Stomach (tissue), 8 donors: ENCODE measurements at regions not wholly inside any gene's neighbourhood (a gene's known extent, or its start where the extent isn't known, plus 50 kb on each side); places are given as distances from the start of the nearest gene placed in this dataset.

Source experiments
- DNase-seq, 2 donors: peaks; one replicate each; pipeline versions ENCODE4 v3.0.0 to v3.0.0-alpha.2; 2013 to 2019
- H3K27ac ChIP-seq, 5 donors: fragments of 200-600 bp in 4 of 5; sonication (generic) in 4 of 5; one replicate each; pipeline ENCODE4 v1.5.1; 2013 to 2019; ENCODE audit warnings: mild to moderate bottlenecking in 1 of 5, moderate library complexity in 1 of 5
- H3K27me3 ChIP-seq, 3 donors: fragments of 200-600 bp; sonication (generic); one replicate each; pipeline ENCODE4 v1.5.1; 2017 to 2019; ENCODE audit warnings: mixed run types in 1 of 3
- H3K36me3 ChIP-seq, 4 donors: fragments of 200-600 bp; sonication (generic); 1 replicate in 3 of 4; 2 replicates in 1 of 4; pipeline ENCODE4 v1.5.1; 2016 to 2019
- H3K4me1 ChIP-seq, 4 donors: fragments of 200-600 bp; sonication (generic); one replicate each; pipeline ENCODE4 v1.5.1; 2016 to 2019
- H3K4me3 ChIP-seq, 4 donors: fragments of 200-600 bp; sonication (generic) in 3 of 4; one replicate each; pipeline ENCODE4 v1.5.1; 2016 to 2019; ENCODE audit warnings: mild to moderate bottlenecking in 1 of 4
- H3K9me3 ChIP-seq, 4 donors: fragments of 200-600 bp; sonication (generic); one replicate each; pipeline ENCODE4 v1.5.1; 2016 to 2019
- EP300 ChIP-seq: sonication (generic); formaldehyde crosslinking; IDR thresholded peaks from one replicate; pipeline ENCODE4 v1.6.1; 2017; ENCODE audit warnings: antibody characterized with exemption
- POLR2A ChIP-seq, 4 donors: fragments of 450-650 bp; IDR thresholded peaks; one replicate each; pipeline ENCODE4 v1.6.1; 2016; ENCODE audit warnings: antibody characterized with exemption in 4 of 4, control low read depth in 2 of 4, mild to moderate bottlenecking in 1 of 4, moderate library complexity in 1 of 4
- POLR2AphosphoS5 ChIP-seq, 3 donors: sonication (generic); formaldehyde crosslinking; IDR thresholded peaks; one replicate each; pipeline ENCODE4 v1.6.1; 2016; ENCODE audit warnings: antibody characterized with exemption in 3 of 3
- WGBS, 5 donors: extraction: QIAGEN DNeasy Blood & Tissue Kit in 3 of 5; methylation state at CpG; one replicate each; pipeline versions ENCODE4 v1.1.5 to v1.1.7; 2013 to 2018; 5-methylcytosine and 5-hydroxymethylcytosine counted together
- intact Hi-C: fragments of 100-400 bp; cut with DNase I; formaldehyde crosslinking; loops from one replicate; pipeline ENCODE4 v1.15.1; 2023; ENCODE audit warnings: low total_unique reads
- small RNA-seq, 4 donors: library from RNA; depleted of rRNA; stranded (forward); fragments of <200 nt; gene quantifications; one replicate each; pipeline ENCODE3, GENCODE V24; 2016
- TF ChIP-seq, protein P1 (sequence below), 7 experiments: fragments of 450-650 bp in 4 of 7; fragments of 200-600 bp in 3 of 7; sonication (generic) in 3 of 7; IDR thresholded peaks; one replicate each; pipeline ENCODE4 v1.5.1; 2016 to 2019; ENCODE audit warnings: antibody characterized with exemption in 7 of 7, control low read depth in 2 of 7, mild to moderate bottlenecking in 1 of 7
- donor health status: healthy with polysubstance abuse.
- donor health status: Bipolar disorder and iron deficiency.
- donor health status: healthy.

GRCh38 chr7:55629051-55629677, 56.9 kb upstream of the VOPP1 start:
- DNase-seq, result no peak
- TF ChIP-seq, protein P1, sequence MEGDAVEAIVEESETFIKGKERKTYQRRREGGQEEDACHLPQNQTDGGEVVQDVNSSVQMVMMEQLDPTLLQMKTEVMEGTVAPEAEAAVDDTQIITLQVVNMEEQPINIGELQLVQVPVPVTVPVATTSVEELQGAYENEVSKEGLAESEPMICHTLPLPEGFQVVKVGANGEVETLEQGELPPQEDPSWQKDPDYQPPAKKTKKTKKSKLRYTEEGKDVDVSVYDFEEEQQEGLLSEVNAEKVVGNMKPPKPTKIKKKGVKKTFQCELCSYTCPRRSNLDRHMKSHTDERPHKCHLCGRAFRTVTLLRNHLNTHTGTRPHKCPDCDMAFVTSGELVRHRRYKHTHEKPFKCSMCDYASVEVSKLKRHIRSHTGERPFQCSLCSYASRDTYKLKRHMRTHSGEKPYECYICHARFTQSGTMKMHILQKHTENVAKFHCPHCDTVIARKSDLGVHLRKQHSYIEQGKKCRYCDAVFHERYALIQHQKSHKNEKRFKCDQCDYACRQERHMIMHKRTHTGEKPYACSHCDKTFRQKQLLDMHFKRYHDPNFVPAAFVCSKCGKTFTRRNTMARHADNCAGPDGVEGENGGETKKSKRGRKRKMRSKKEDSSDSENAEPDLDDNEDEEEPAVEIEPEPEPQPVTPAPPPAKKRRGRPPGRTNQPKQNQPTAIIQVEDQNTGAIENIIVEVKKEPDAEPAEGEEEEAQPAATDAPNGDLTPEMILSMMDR (IDR thresholded peaks at IDR 0.05), result no peak
- TF ChIP-seq EP300 (no peak), POLR2AphosphoS5 (IDR thresholded peaks at IDR 0.05) (no peak), POLR2A (IDR thresholded peaks at IDR 0.05) (no peak)
- 30 to 54% (median 31%) methylated on average over 2 of the region's 2 CpGs for WGBS, 5 donors
- Histone ChIP-seq H3K4me1 (no peaks in the 10 kb centered on the region), H3K27ac (no peak overlapping the region), H3K9me3 (peaks cover 0 to 17% (median 10%) of the 10 kb centered on the region in 4 donors), H3K36me3 (no peaks in the 10 kb centered on the region), H3K4me3 (no peak overlapping the region), H3K27me3 (no peaks in the 10 kb centered on the region)
- intact Hi-C loops, result no loop called here

DNA sequence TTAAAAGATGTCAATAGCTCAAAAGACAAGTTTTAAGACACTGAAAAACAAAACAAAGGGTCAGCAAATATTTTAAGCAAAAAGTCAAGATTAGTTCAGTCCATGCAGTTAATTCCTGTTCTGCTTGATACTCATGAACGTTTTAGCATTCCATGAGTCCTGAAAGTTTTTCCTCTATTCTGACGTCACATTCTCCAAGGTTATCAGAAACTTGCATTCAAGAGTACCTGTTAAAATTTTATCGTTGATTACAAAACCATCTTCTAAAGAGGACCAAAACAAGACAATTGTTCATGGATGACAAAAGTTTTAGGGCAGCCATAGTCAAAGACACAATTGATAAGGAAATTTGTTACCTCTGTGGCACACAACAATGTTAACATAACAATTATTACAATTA, 52.5 kb upstream of the VOPP1 start:
- no peaks in the 10 kb centered on the region for H3K4me1 ChIP-seq
- DNase-seq, result no peak
- WGBS, 5 donors, result 79 to 89% (median 82%) methylated on average over 3 of the region's 3 CpGs

DNA sequence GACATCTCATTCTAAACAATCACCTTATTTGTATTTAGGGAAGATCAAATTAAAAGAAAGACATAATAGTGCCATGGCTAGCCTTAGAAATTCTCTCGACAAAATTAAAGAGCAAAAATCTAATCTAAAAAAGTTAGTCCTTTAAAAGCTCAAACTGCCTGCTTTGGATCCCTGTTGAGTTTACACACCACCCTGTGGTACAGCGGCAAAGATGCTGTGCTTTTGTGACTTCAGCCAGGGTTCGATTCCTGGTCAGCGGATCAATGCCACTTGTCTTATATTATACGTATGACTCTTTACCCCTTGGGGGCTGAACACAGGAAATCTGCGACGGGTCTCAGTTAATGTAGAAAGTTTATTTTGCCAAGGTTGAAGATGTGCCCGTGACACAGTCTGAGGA, 51.3 kb upstream of the VOPP1 start:
- Histone ChIP-seq H3K4me3 (no peak overlapping the region), H3K36me3 (no peaks in the 10 kb centered on the region), H3K27ac (no peak overlapping the region), H3K9me3 (peaks cover 0 to 28% (median 17%) of the 10 kb centered on the region in 4 donors), H3K27me3 (peaks cover 0 to 14% (median 0%) of the 10 kb centered on the region in 3 donors), H3K4me1 (no peaks in the 10 kb centered on the region)
- intact Hi-C loops, result no loop called here
- TF ChIP-seq POLR2A (IDR thresholded peaks at IDR 0.05) (no peak), EP300 (no peak)
- TF ChIP-seq, protein P1 (IDR thresholded peaks at IDR 0.05), result no peak
- no peak for DNase-seq
- WGBS, 5 donors, result 85 to 94% (median 92%) methylated on average over 8 of the region's 8 CpGs

More for the DNA sequence above, 52.5 kb upstream of the VOPP1 start:
- TF ChIP-seq POLR2AphosphoS5 (IDR thresholded peaks at IDR 0.05) (no peak), EP300 (no peak), POLR2A (IDR thresholded peaks at IDR 0.05) (no peak)
- TF ChIP-seq, protein P1 (IDR thresholded peaks at IDR 0.05), result no peak
- H3K27ac ChIP-seq, result no peak overlapping the region
- intact Hi-C loops, result no loop called here
- no peaks in the 10 kb centered on the region for H3K36me3 ChIP-seq
- peaks cover 0 to 5% (median 0%) of the 10 kb centered on the region in 3 donors for H3K27me3 ChIP-seq
- H3K9me3 ChIP-seq, result peaks cover 0 to 17% (median 10%) of the 10 kb centered on the region in 4 donors
- H3K4me3 ChIP-seq, result no peak overlapping the region

DNA sequence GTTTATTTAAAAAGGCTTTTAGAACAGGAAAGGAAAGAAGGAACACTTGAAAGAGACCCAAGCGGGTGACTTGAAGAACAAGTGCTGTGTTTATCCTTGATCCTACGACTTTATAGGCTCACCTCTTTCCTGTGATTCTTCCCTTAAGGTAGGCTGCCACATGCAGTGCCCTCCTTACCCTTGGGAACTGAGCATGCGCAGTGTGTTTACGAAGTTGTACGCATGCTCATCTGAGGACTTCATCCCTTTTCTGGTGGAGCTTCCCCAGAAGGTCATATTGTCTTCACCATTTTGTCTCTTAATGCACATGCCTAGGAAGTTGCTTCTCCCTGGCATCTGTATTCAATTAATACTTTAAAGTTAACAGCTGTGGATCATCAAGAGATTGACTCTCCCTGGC, 49.9 kb upstream of the VOPP1 start:
- no peak for TF ChIP-seq POLR2A (IDR thresholded peaks at IDR 0.05)
- Histone ChIP-seq H3K27ac (no peak overlapping the region), H3K9me3 (peaks cover 0 to 36% (median 19%) of the 10 kb centered on the region in 4 donors), H3K36me3 (no peaks in the 10 kb centered on the region), H3K27me3 (peaks cover 0 to 14% (median 0%) of the 10 kb centered on the region in 3 donors), H3K4me1 (no peaks in the 10 kb centered on the region), H3K4me3 (no peak overlapping the region)
- intact Hi-C loops, result no loop called here
- DNase-seq, result no peak
- 85 to 88% (median 87%) methylated on average over 5 of the region's 5 CpGs for WGBS, 5 donors

Small RNA genes in the stretch of these regions (small RNA-seq; reads per million reads assigned to genes)
- gene RNU6-389P (0 reads per million in 4 donors), gene SUMO2P3 (0 reads per million in 4 donors)
